ENCODE measurements at regions not wholly inside any gene's neighbourhood (a gene's known extent, or its start where the extent isn't known, plus 50 kb on each side); places are given as distances from the start of the nearest gene placed in this dataset.
A peak's percentile ranks its signal among the peaks of the same experiment; 100 is the strongest.

- no peak for TF ChIP-seq ZNF574 (CRISPR knock-in tag; IDR thresholded peaks at IDR 0.05)
- TF ChIP-seq ZBTB8A (CRISPR knock-in tag; IDR thresholded peaks at IDR 0.05; ENCODE audit: borderline replicate concordance, low read depth), result no peak
- TF ChIP-seq, protein P1, sequence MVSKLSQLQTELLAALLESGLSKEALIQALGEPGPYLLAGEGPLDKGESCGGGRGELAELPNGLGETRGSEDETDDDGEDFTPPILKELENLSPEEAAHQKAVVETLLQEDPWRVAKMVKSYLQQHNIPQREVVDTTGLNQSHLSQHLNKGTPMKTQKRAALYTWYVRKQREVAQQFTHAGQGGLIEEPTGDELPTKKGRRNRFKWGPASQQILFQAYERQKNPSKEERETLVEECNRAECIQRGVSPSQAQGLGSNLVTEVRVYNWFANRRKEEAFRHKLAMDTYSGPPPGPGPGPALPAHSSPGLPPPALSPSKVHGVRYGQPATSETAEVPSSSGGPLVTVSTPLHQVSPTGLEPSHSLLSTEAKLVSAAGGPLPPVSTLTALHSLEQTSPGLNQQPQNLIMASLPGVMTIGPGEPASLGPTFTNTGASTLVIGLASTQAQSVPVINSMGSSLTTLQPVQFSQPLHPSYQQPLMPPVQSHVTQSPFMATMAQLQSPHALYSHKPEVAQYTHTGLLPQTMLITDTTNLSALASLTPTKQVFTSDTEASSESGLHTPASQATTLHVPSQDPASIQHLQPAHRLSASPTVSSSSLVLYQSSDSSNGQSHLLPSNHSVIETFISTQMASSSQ (IDR thresholded peaks at IDR 0.05; ENCODE audit: low read depth), result no peak
- TF ChIP-seq, protein P1 (CRISPR knock-in tag; IDR thresholded peaks at IDR 0.05; ENCODE audit: borderline replicate concordance), result no peak; the same call in 1 of the 2 replicates
- TF ChIP-seq ZNF776 (CRISPR knock-in tag; IDR thresholded peaks at IDR 0.05), result no peak
- TF ChIP-seq ZNF614 (CRISPR knock-in tag; IDR thresholded peaks at IDR 0.05; ENCODE audit: borderline replicate concordance), result peak; percentile 80; the same call in 1 of the 2 replicates
- TF ChIP-seq HOXD1 (CRISPR knock-in tag; IDR thresholded peaks at IDR 0.05), result 0 out of 2 replicates have a peak, but pooled peaks have one; percentile 37
- no peak for TF ChIP-seq NFRKB (IDR thresholded peaks at IDR 0.05)
- TF ChIP-seq MXD4 (CRISPR knock-in tag; IDR thresholded peaks at IDR 0.05), result no peak
- TF ChIP-seq, protein P2, sequence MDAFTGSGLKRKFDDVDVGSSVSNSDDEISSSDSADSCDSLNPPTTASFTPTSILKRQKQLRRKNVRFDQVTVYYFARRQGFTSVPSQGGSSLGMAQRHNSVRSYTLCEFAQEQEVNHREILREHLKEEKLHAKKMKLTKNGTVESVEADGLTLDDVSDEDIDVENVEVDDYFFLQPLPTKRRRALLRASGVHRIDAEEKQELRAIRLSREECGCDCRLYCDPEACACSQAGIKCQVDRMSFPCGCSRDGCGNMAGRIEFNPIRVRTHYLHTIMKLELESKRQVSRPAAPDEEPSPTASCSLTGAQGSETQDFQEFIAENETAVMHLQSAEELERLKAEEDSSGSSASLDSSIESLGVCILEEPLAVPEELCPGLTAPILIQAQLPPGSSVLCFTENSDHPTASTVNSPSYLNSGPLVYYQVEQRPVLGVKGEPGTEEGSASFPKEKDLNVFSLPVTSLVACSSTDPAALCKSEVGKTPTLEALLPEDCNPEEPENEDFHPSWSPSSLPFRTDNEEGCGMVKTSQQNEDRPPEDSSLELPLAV (CRISPR knock-in tag; conservative IDR thresholded peaks at IDR 0.05; ENCODE audit: low read depth), result no peak
- TF ChIP-seq CBX2 (IDR thresholded peaks at IDR 0.05; ENCODE audit: low read depth, low read length), result no peak
- 0 out of 2 replicates have a peak, but pooled peaks have one; percentile 42 for TF ChIP-seq CBX2 (CRISPR knock-in tag; IDR thresholded peaks at IDR 0.05; ENCODE audit: low read depth)
- 0 out of 4 replicates have a peak, but pooled peaks of 1 of the 2 experiments have one; percentile 21 for TF ChIP-seq ATF4 (CRISPR knock-in tag; IDR thresholded peaks at IDR 0.05)
- peak; percentile 44; the same call in 1 of the 2 replicates for TF ChIP-seq ZNF607 (CRISPR knock-in tag; IDR thresholded peaks at IDR 0.05; ENCODE audit: borderline replicate concordance)
- TF ChIP-seq, protein P3, sequence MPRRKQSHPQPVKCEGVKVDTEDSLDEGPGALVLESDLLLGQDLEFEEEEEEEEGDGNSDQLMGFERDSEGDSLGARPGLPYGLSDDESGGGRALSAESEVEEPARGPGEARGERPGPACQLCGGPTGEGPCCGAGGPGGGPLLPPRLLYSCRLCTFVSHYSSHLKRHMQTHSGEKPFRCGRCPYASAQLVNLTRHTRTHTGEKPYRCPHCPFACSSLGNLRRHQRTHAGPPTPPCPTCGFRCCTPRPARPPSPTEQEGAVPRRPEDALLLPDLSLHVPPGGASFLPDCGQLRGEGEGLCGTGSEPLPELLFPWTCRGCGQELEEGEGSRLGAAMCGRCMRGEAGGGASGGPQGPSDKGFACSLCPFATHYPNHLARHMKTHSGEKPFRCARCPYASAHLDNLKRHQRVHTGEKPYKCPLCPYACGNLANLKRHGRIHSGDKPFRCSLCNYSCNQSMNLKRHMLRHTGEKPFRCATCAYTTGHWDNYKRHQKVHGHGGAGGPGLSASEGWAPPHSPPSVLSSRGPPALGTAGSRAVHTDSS (CRISPR knock-in tag; conservative IDR thresholded peaks at IDR 0.05), result no peak
- TF ChIP-seq NFATC3 (CRISPR knock-in tag; IDR thresholded peaks at IDR 0.05), result no peak
- TF ChIP-seq ZNF496 (CRISPR knock-in tag; IDR thresholded peaks at IDR 0.05; ENCODE audit: insufficient replicate concordance), result no peak
- TF ChIP-seq HNRNPLL (IDR thresholded peaks at IDR 0.05; ENCODE audit: low read depth, low read length, poor library complexity, severe bottlenecking), result no peak
Observed at GRCh38 chr6:27795697-27796494, 116.3 kb downstream of the OR2B2 start (continued).

Measured in HepG2 (cell line).